SK-N-SH (cell line): ENCODE measurements at regions not wholly inside any gene's neighbourhood (a gene's known extent, or its start where the extent isn't known, plus 50 kb on each side); places are given as distances from the start of the nearest gene placed in this dataset.

Experiments used
- CTCF ChIA-PET: fragments of 300-600, 350-600 bp; formaldehyde crosslinking; extraction: SDS; loops from one replicate; lab custom pipeline; 2021; lab: Yijun Ruan, JAX
- POLR2A ChIA-PET: fragments of 350-600 bp; sonication (Branson Sonifier 250); formaldehyde crosslinking; extraction: SDS; loops from one replicate; lab custom pipeline; 2020; ENCODE audit warnings: antibody characterized with exemption, inconsistent platforms; lab: Yijun Ruan, JAX
- DNase-seq: peaks from one replicate; pipeline ENCODE4 v3.0.0; 2012
- H2AFZ ChIP-seq: fragments of 200-600 bp; sonication (generic); 2 replicates; pipeline ENCODE4 v1.8.1; 2016; ENCODE audit warnings: antibody characterized with exemption, mild to moderate bottlenecking, low read depth
- H3F3A ChIP-seq: fragments of 200-600 bp; sonication (generic); replicated peaks from 2 replicates; pipeline ENCODE3; 2016; ENCODE audit warnings: antibody characterized with exemption, mild to moderate bottlenecking; ENCODE audit not compliant: insufficient read depth
- H3K27ac ChIP-seq, 2 experiments: fragments of 200-500 bp in 1 of 2; fragments of 200-600 bp in 1 of 2; sonication (Bioruptor generic) in 1 of 2; sonication (generic), shearing (Covaris generic) in 1 of 2; 2 replicates each; pipeline versions ENCODE4 v1.5.1 to v1.6.1; 2014 to 2016; ENCODE audit warnings: low read depth in 2 of 2, inconsistent platforms in 1 of 2, low read length in 1 of 2, mild to moderate bottlenecking in 1 of 2, mixed read lengths in 1 of 2
- H3K27me3 ChIP-seq: fragments of 200-600 bp; sonication (generic), shearing (Covaris generic); 2 replicates; pipeline ENCODE4 v1.6.1; 2016; ENCODE audit warnings: mixed run types; ENCODE audit not compliant: insufficient read depth
- H3K36me3 ChIP-seq, 2 experiments: fragments of 200-500 bp in 1 of 2; fragments of 200-600 bp in 1 of 2; sonication (Bioruptor generic) in 1 of 2; sonication (generic) in 1 of 2; replicated peaks in 1 of 2; 2 replicates each; pipeline versions ENCODE3 to v1.5.1; 2014 to 2016; ENCODE audit warnings: low read length in 1 of 2, mild to moderate bottlenecking in 1 of 2; ENCODE audit not compliant: insufficient read depth in 2 of 2, control insufficient read depth in 1 of 2
- H3K4me1 ChIP-seq, 2 experiments: fragments of 200-500 bp in 1 of 2; fragments of 200-600 bp in 1 of 2; sonication (Bioruptor generic) in 1 of 2; sonication (generic), shearing (Covaris generic) in 1 of 2; 2 replicates each; pipeline versions ENCODE4 v1.5.1 to v1.6.1; 2014 to 2016; ENCODE audit warnings: low read depth in 1 of 2, low read length in 1 of 2, mixed run types in 1 of 2; ENCODE audit not compliant: insufficient read depth in 2 of 2, control insufficient read depth in 1 of 2
- H3K4me2 ChIP-seq: fragments of 200-600 bp; sonication (generic), shearing (Covaris generic); 2 replicates; pipeline ENCODE4 v1.6.1; 2017; ENCODE audit warnings: mixed run types
- H3K4me3 ChIP-seq, 2 experiments: fragments of 200-500 bp in 1 of 2; fragments of 200-600 bp in 1 of 2; sonication (Bioruptor generic) in 1 of 2; sonication (generic), shearing (Covaris generic) in 1 of 2; 2 replicates each; pipeline versions ENCODE4 v1.5.1 to v1.8.1; 2014 to 2016; ENCODE audit warnings: low read depth in 2 of 2, inconsistent platforms in 1 of 2, low read length in 1 of 2, mild to moderate bottlenecking in 1 of 2, mixed read lengths in 1 of 2, moderate library complexity in 1 of 2
- H3K79me2 ChIP-seq: fragments of 200-600 bp; sonication (generic); 2 replicates; pipeline ENCODE4 v1.8.1; 2017; ENCODE audit warnings: mild to moderate bottlenecking; ENCODE audit not compliant: insufficient read depth
- H3K9ac ChIP-seq: fragments of 200-600 bp; sonication (generic); 2 replicates; pipeline ENCODE4 v1.6.1; 2017; ENCODE audit warnings: mixed run types
- H3K9me2 ChIP-seq: fragments of 200-600 bp; sonication (generic); 2 replicates; pipeline ENCODE4 v1.6.1; 2017; ENCODE audit warnings: mixed run types
- H3K9me3 ChIP-seq: fragments of 200-600 bp; sonication (generic); 2 replicates; pipeline ENCODE4 v1.6.1; 2017; ENCODE audit warnings: mixed run types, mild to moderate bottlenecking, moderate library complexity
- H4K20me1 ChIP-seq: fragments of 200-600 bp; sonication (generic); 2 replicates; pipeline ENCODE4 v1.6.1; 2017; ENCODE audit warnings: mild to moderate bottlenecking, mixed run types; ENCODE audit not compliant: insufficient read depth
- CTCF ChIP-seq: fragments of 200-600 bp; sonication (generic); IDR thresholded peaks from 2 replicates; pipeline ENCODE4 v1.6.1; 2017; ENCODE audit warnings: antibody characterized with exemption, mild to moderate bottlenecking, moderate library complexity
- EZH2phosphoT487 ChIP-seq: fragments of 200-600 bp; sonication (generic); IDR thresholded peaks from 2 replicates; pipeline ENCODE4 v1.6.1; 2017; ENCODE audit warnings: low read depth, mixed run types, mild to moderate bottlenecking, antibody characterized with exemption, moderate library complexity, borderline replicate concordance
- FOXJ3 ChIP-seq: sonication (generic); formaldehyde crosslinking; IDR thresholded peaks from 2 replicates; pipeline ENCODE4 v1.5.1; 2020; ENCODE audit warnings: mild to moderate bottlenecking, missing genetic modification reagents
- FOXM1 ChIP-seq: IDR thresholded peaks from 2 replicates; pipeline ENCODE4 v1.4.0; 2012; ENCODE audit warnings: low read depth, mild to moderate bottlenecking
- GATA2 ChIP-seq: sonication (generic); formaldehyde crosslinking; IDR thresholded peaks from 2 replicates; pipeline ENCODE4 v1.5.0; 2020; ENCODE audit warnings: mild to moderate bottlenecking, missing genetic modification reagents
- IRF3 ChIP-seq: fragments of 150-350 bp; IDR thresholded peaks from 2 replicates; pipeline ENCODE4 v1.6.1; 2016; ENCODE audit warnings: mild to moderate bottlenecking, low read depth, low read length
- MXI1 ChIP-seq: IDR thresholded peaks from 2 replicates; pipeline ENCODE4 v1.6.1; 2012; ENCODE audit warnings: mild to moderate bottlenecking, low read depth, low read length, improper control_type of control experiment
- NRF1 ChIP-seq: IDR thresholded peaks from 2 replicates; pipeline ENCODE4 v1.6.1; 2012; ENCODE audit warnings: low read depth, mild to moderate bottlenecking, low read length
- PBX3 ChIP-seq: IDR thresholded peaks from 2 replicates; pipeline ENCODE4; 2012
- RCOR1 ChIP-seq: fragments of 150-350 bp; IDR thresholded peaks from 2 replicates; pipeline ENCODE4 v1.6.1; 2017; ENCODE audit warnings: antibody characterized with exemption, low read length
- RXRA ChIP-seq: IDR thresholded peaks from 2 replicates; pipeline ENCODE4 v1.4.0; 2012; ENCODE audit warnings: low read depth, mild to moderate bottlenecking, borderline replicate concordance
- SIN3A ChIP-seq: IDR thresholded peaks from 2 replicates; pipeline ENCODE4 v1.6.1; 2012; ENCODE audit warnings: low read depth, mild to moderate bottlenecking, low read length, moderate library complexity, borderline replicate concordance
- TAF1 ChIP-seq: IDR thresholded peaks from 2 replicates; pipeline ENCODE4 v1.6.1; 2012; ENCODE audit warnings: low read depth, mild to moderate bottlenecking, low read length, moderate library complexity, borderline replicate concordance
- TCF12 ChIP-seq: IDR thresholded peaks from 2 replicates; pipeline ENCODE4 v1.4.0; 2012
- TEAD4 ChIP-seq: IDR thresholded peaks from 2 replicates; pipeline ENCODE4 v1.4.0; 2012; ENCODE audit warnings: mild to moderate bottlenecking, borderline replicate concordance; ENCODE audit not compliant: insufficient read depth
- USF2 ChIP-seq: fragments of 150-350 bp; IDR thresholded peaks from 2 replicates; pipeline ENCODE4 v1.6.1; 2017; ENCODE audit warnings: antibody characterized with exemption, low read length, low read depth, borderline replicate concordance
- ZBTB33 ChIP-seq: IDR thresholded peaks from 2 replicates; pipeline ENCODE4 v1.4.0; 2012; ENCODE audit warnings: low read depth, borderline replicate concordance
- WGBS: methylation state at CpG from one replicate; pipeline ENCODE4 v1.1.6; 2017; ENCODE audit warnings: low lambda C conversion rate; 5-methylcytosine and 5-hydroxymethylcytosine counted together

GRCh38 chr3:154893813-154894212 lies 186.3 kb upstream of the MME start:
- Histone ChIP-seq H3K27me3 (no peaks in the 10 kb centered on the region), H3K4me2 (no peak overlapping the region), H3K9me2 (no peaks in the 10 kb centered on the region), H4K20me1 (no peaks in the 10 kb centered on the region), H3K9ac (no peak overlapping the region), H3K27ac (no peak overlapping the region), H3F3A (no peaks in the 10 kb centered on the region), H3K36me3 (no peaks in the 10 kb centered on the region), H3K79me2 (no peaks in the 10 kb centered on the region), H2AFZ (no peak overlapping the region), H3K9me3 (no peaks in the 10 kb centered on the region), H3K4me1 (no peaks in the 10 kb centered on the region), H3K4me3 (no peak overlapping the region)
- WGBS, result 57% methylated on average over 6 of the region's 6 CpGs
- ChIA-PET POLR2A (no interaction called here), CTCF (no interaction called here)
- no peak for DNase-seq
- no peak for TF ChIP-seq NRF1
- TF ChIP-seq TEAD4, result no peak
- no peak for TF ChIP-seq MXI1
- TF ChIP-seq EZH2phosphoT487, result no peak
- no peak for TF ChIP-seq TCF12
- TF ChIP-seq IRF3, result no peak
- TF ChIP-seq USF2, result no peak

GRCh38 chr3:154889227-154889634 lies 190.9 kb upstream of the MME start:
- no peak overlapping the region for H3K4me3 ChIP-seq
- H3K4me1 ChIP-seq, result peaks cover 0 to 12% of the 10 kb centered on the region in 2 experiments; a peak in 2 of 4 replicates
- H4K20me1 ChIP-seq, result no peaks in the 10 kb centered on the region
- no peak overlapping the region for H3K27ac ChIP-seq
- H3K9me2 ChIP-seq, result no peaks in the 10 kb centered on the region
- H3K9ac ChIP-seq, result no peak overlapping the region
- 100% methylated on average over 3 of the region's 36 CpGs for WGBS
- no peaks in the 10 kb centered on the region for H3K79me2 ChIP-seq
- H2AFZ ChIP-seq, result no peak overlapping the region
- no peaks in the 10 kb centered on the region for H3K9me3 ChIP-seq
- POLR2A ChIA-PET, result no interaction called here
- H3F3A ChIP-seq, result peaks cover 11% of the 10 kb centered on the region
- no peaks in the 10 kb centered on the region for H3K36me3 ChIP-seq
- no peaks in the 10 kb centered on the region for H3K27me3 ChIP-seq
- H3K4me2 ChIP-seq, result no peak overlapping the region
- no peak for DNase-seq
- CTCF ChIA-PET, result no interaction called here
- TF ChIP-seq ZBTB33, result no peak
- TF ChIP-seq TAF1, result no peak
- no peak for TF ChIP-seq FOXJ3
- no peak for TF ChIP-seq USF2
- TF ChIP-seq CTCF, result no peak
- TF ChIP-seq FOXM1, result no peak
- no peak for TF ChIP-seq EZH2phosphoT487
- no peak for TF ChIP-seq RXRA
- no peak for TF ChIP-seq IRF3
- no peak for TF ChIP-seq SIN3A
- no peak for TF ChIP-seq PBX3
- no peak for TF ChIP-seq TEAD4
- no peak for TF ChIP-seq RCOR1
- TF ChIP-seq MXI1, result no peak
- no peak for TF ChIP-seq GATA2 (CRISPR knock-in tag)
